Thyroid gland (tissue), 4 donors: ENCODE measurements at regions not wholly inside any gene's neighbourhood (a gene's known extent, or its start where the extent isn't known, plus 50 kb on each side); places are given as distances from the start of the nearest gene placed in this dataset.

Source experiments
- POLR2A ChIP-seq, 2 donors: fragments of 450-650 bp; IDR thresholded peaks; one replicate each; pipeline ENCODE4 v1.6.1; 2017; ENCODE audit warnings: antibody characterized with exemption in 2 of 2, mild to moderate bottlenecking in 2 of 2, moderate library complexity in 1 of 2
- TF ChIP-seq, protein P1 (sequence below), 6 experiments: fragments of 200-600 bp in 3 of 6; fragments of 450-650 bp in 3 of 6; sonication (generic) in 3 of 6; IDR thresholded peaks; one replicate each; pipeline ENCODE4 v1.5.1; 2016 to 2019; ENCODE audit warnings: antibody characterized with exemption in 6 of 6, mild to moderate bottlenecking in 2 of 6, inconsistent platforms in 1 of 6, moderate library complexity in 1 of 6

DNA sequence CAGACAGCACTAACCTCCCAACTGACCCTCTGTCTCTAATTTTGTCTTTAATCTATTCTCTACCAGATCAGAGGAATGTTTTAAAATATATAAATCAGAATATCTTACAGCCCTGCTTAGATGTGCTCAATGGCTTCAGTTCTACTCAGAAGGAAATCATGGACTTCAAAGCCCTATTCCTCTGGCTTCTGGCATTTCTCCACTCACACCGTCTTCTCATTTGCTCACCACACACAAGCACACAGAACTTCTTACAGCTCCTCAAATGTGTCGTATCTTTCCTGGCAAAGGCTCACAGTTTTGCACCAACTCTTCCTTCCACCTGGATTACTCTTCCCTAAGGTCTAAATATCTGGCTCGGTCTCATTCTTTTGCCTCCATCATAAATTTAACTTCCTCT, 71.6 kb upstream of the NUDT7 start:
- TF ChIP-seq, protein P1, sequence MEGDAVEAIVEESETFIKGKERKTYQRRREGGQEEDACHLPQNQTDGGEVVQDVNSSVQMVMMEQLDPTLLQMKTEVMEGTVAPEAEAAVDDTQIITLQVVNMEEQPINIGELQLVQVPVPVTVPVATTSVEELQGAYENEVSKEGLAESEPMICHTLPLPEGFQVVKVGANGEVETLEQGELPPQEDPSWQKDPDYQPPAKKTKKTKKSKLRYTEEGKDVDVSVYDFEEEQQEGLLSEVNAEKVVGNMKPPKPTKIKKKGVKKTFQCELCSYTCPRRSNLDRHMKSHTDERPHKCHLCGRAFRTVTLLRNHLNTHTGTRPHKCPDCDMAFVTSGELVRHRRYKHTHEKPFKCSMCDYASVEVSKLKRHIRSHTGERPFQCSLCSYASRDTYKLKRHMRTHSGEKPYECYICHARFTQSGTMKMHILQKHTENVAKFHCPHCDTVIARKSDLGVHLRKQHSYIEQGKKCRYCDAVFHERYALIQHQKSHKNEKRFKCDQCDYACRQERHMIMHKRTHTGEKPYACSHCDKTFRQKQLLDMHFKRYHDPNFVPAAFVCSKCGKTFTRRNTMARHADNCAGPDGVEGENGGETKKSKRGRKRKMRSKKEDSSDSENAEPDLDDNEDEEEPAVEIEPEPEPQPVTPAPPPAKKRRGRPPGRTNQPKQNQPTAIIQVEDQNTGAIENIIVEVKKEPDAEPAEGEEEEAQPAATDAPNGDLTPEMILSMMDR (IDR thresholded peaks at IDR 0.05), result no peak
- TF ChIP-seq POLR2A (IDR thresholded peaks at IDR 0.05), result no peak
